Suprapubic skin (tissue), 3 donors: ENCODE measurements at regions not wholly inside any gene's neighbourhood (a gene's known extent, or its start where the extent isn't known, plus 50 kb on each side); places are given as distances from the start of the nearest gene placed in this dataset.

Source experiments
- CTCF ChIP-seq, 2 donors: fragments of 200-600 bp in 1 of 2; fragments of 450-650 bp in 1 of 2; sonication (generic) in 1 of 2; IDR thresholded peaks; one replicate each; pipeline ENCODE4 v1.5.1; 2016 to 2019; ENCODE audit warnings: antibody characterized with exemption in 2 of 2, mild to moderate bottlenecking in 1 of 2, moderate library complexity in 1 of 2
- POLR2A ChIP-seq, 2 donors: fragments of 450-650 bp; IDR thresholded peaks; one replicate each; pipeline ENCODE4 v1.6.1; 2017; ENCODE audit warnings: antibody characterized with exemption in 2 of 2, mild to moderate bottlenecking in 2 of 2, moderate library complexity in 2 of 2

DNA sequence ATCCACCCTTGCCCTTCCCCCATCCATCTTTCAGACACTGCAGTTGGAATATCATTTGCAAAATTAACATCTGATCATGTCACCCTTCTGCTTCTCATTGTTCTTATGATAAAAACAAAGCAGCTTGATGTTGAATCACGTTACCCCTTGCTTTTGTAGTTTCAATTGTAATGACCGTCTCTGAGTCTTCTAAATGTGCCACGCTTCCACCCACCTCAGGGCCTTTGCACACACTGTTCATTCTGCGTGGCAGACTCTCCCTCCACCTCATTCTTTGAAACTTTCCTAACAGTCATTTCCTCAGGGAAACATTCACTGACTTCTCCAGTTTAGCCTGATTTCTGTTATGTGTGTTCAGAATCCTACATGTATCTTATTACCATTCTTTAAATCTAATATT lies 143.6 kb upstream of the LMO4 start:
- no peak for TF ChIP-seq CTCF (IDR thresholded peaks at IDR 0.05)
- no peak for TF ChIP-seq POLR2A (IDR thresholded peaks at IDR 0.05)
